Calu3 (cell line): ENCODE measurements at regions not wholly inside any gene's neighbourhood (a gene's known extent, or its start where the extent isn't known, plus 50 kb on each side); places are given as distances from the start of the nearest gene placed in this dataset.

Source experiments
- BruUV-seq: library from RNA; stranded (reverse); fragments of 400-500 nt; replicated peaks from 2 replicates; lab custom pipeline; 2021; lab: Mats Ljungman, UMichigan
- CTCF ChIA-PET: fragments of 300-600 bp; sonication (Branson Sonifier 250); formaldehyde crosslinking; loops from one replicate; lab custom pipeline; 2022; ENCODE audit warnings: antibody characterized with exemption; lab: Charles Lee
- DNase-seq: peaks from one replicate; pipeline ENCODE4 v3.0.0; 2022
- H3K27ac Mint-ChIP-seq: one replicate; pipeline ENCODE4 v1.8.0; 2022; ENCODE audit warnings: mixed read lengths; ENCODE audit not compliant: unreplicated experiment
- H3K27me3 Mint-ChIP-seq: one replicate; pipeline ENCODE4 v1.8.0; 2022; ENCODE audit warnings: mixed read lengths; ENCODE audit not compliant: unreplicated experiment
- H3K36me3 Mint-ChIP-seq: one replicate; pipeline ENCODE4 v1.8.0; 2022; ENCODE audit warnings: mild to moderate bottlenecking, moderate library complexity, mixed read lengths; ENCODE audit not compliant: insufficient read depth, unreplicated experiment
- H3K4me1 Mint-ChIP-seq: one replicate; pipeline ENCODE4 v1.8.0; 2022; ENCODE audit warnings: mild to moderate bottlenecking, low read depth, mixed read lengths; ENCODE audit not compliant: unreplicated experiment
- H3K4me3 Mint-ChIP-seq: one replicate; pipeline ENCODE4 v1.8.0; 2022; ENCODE audit warnings: mild to moderate bottlenecking, low read depth, moderate library complexity, mixed read lengths; ENCODE audit not compliant: unreplicated experiment
- H3K9me3 Mint-ChIP-seq: one replicate; pipeline ENCODE4 v1.8.0; 2022; ENCODE audit warnings: low read depth, mixed read lengths; ENCODE audit not compliant: unreplicated experiment
- intact Hi-C: fragments of 100-400 bp; cut with micrococcal nuclease; formaldehyde crosslinking; loops from one replicate; pipeline ENCODE4 v1.10.0; 2022; ENCODE audit not compliant: unreplicated experiment
- TF ChIP-seq, protein P1 (sequence below): fragments of 200-600 bp; IDR thresholded peaks from one replicate; pipeline ENCODE4 v1.8.0; 2022; ENCODE audit warnings: antibody characterized with exemption; ENCODE audit not compliant: unreplicated experiment

- no peak for DNase-seq
- H3K4me3 Mint-ChIP-seq: no peak overlapping the region
Observed at GRCh38 chr1:101075926-101076325, 50.3 kb upstream of the DPH5 start.

More at GRCh38 chr1:101075926-101076325, 50.3 kb upstream of the DPH5 start:
- no peaks in the 10 kb centered on the region for H3K4me1 Mint-ChIP-seq
- intact Hi-C loops: no loop called here
- TF ChIP-seq, protein P1, sequence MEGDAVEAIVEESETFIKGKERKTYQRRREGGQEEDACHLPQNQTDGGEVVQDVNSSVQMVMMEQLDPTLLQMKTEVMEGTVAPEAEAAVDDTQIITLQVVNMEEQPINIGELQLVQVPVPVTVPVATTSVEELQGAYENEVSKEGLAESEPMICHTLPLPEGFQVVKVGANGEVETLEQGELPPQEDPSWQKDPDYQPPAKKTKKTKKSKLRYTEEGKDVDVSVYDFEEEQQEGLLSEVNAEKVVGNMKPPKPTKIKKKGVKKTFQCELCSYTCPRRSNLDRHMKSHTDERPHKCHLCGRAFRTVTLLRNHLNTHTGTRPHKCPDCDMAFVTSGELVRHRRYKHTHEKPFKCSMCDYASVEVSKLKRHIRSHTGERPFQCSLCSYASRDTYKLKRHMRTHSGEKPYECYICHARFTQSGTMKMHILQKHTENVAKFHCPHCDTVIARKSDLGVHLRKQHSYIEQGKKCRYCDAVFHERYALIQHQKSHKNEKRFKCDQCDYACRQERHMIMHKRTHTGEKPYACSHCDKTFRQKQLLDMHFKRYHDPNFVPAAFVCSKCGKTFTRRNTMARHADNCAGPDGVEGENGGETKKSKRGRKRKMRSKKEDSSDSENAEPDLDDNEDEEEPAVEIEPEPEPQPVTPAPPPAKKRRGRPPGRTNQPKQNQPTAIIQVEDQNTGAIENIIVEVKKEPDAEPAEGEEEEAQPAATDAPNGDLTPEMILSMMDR: no peak
- H3K27ac Mint-ChIP-seq: no peak overlapping the region
- H3K9me3 Mint-ChIP-seq: no peaks in the 10 kb centered on the region
- no TSS peak for BruUV-seq
- CTCF ChIA-PET: no interaction called here
- H3K27me3 Mint-ChIP-seq: no peaks in the 10 kb centered on the region
- H3K36me3 Mint-ChIP-seq: no peaks in the 10 kb centered on the region
